GM13976 (cell line): ENCODE measurements at regions not wholly inside any gene's neighbourhood (a gene's known extent, or its start where the extent isn't known, plus 50 kb on each side); places are given as distances from the start of the nearest gene placed in this dataset.

Experiments used
- DNase-seq: peaks from one replicate; pipeline ENCODE4 v3.0.0; 2012; ENCODE audit warnings: low spot score
- CTCF ChIP-seq: IDR thresholded peaks from 2 replicates; pipeline ENCODE4 v1.5.1; 2012; ENCODE audit warnings: borderline replicate concordance, mild to moderate bottlenecking; ENCODE audit not compliant: insufficient read depth; ENCODE audit errors: extremely low read depth, missing control alignments, control extremely low read depth
- in situ Hi-C: fragments of 300-500 bp; cut with MboI; formaldehyde crosslinking; loops from one replicate; pipeline ENCODE4 v1.12.0; 2022; ENCODE audit warnings: low sequenced_read_pairs, mixed read lengths, inconsistent platforms; ENCODE audit not compliant: unreplicated experiment

DNA sequence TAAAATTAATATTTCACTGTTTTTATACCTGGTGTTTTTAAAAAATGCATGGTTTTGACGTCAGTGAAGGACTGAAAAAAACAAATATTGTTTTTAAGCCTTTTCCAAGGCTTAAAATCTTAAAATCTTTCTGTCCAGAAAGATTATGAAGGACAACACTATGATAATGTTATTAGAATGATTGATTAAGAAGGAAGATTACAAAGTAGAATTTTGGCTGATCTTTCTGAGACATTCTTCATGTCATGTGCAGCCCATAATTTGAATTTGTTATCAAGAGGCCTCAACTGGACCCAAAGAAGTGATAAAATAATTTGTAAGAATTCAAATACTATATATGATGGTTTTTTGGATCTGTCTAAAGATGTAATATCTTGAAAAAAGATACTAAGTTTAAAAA is 584.4 kb upstream of the CXADR start:
- no peak for DNase-seq
- in situ Hi-C loops: no loop called here

GRCh38 chr21:16932314-16932713 is 580.5 kb upstream of the CXADR start:
- in situ Hi-C loops: no loop called here
- DNase-seq: no peak
- no peak for TF ChIP-seq CTCF

More for the DNA sequence above, 584.4 kb upstream of the CXADR start:
- TF ChIP-seq CTCF: no peak

DNA sequence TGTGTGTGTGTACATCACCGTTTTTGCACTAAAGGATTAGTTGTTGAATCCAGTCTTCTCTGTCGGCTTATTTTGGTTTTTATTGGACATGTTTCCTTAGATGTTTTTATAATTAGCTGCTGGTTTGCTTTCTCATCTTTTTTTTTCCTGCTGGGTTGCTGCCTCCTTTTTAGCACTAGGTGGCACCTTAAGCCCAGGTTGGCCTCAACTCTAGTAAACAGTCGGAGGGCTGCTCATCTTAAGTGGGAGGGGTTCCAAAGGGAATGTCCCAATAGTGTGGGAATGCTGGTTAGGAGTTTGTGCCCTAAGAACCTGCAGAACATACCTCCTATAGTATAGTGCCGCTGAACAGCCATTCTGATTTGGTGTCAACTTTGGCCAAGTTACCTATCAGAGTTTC is 570.1 kb upstream of the CXADR start:
- TF ChIP-seq CTCF: no peak
- DNase-seq: no peak
- in situ Hi-C loops: no loop called here

DNA sequence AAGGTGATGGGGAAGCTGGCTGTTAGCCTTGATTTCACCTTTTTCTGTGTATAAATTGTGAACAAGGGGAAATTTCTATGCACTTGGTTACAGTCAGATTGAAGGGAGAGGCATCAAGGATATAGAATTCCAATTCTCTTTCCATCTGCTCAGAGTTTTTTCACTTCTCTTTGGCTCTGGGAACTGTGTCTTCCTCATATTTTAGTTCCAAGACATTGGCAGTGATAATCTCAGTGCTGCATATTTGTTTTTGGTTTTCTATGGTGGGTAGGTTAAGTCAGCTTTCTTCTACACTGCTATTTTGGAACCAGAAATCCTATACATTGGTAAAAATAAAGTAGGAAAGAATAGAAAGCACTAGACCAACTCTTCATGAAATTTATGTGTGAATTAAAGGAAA is 569.6 kb upstream of the CXADR start:
- DNase-seq: no peak
- in situ Hi-C loops: no loop called here
- TF ChIP-seq CTCF: no peak

DNA sequence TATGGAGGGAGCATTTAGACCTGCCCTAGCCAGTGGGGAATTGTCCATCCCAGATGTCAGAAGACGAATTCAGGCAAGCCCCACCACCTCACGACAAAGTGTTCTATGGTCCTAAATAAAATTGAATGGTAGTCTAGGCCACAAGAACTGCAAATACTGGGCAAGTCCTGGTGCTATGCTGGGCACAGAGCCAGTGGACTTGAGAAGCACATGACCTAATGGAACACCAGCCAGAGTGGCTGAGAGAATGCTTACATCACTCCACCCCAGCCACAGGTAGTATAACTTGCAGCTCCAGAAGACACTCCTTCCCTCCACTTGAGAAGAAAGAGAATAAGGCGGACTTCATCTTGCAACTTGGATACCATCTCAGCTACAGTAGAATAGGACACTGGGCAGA is 567.3 kb upstream of the CXADR start:
- no peak for DNase-seq
- in situ Hi-C loops: no loop called here

DNA sequence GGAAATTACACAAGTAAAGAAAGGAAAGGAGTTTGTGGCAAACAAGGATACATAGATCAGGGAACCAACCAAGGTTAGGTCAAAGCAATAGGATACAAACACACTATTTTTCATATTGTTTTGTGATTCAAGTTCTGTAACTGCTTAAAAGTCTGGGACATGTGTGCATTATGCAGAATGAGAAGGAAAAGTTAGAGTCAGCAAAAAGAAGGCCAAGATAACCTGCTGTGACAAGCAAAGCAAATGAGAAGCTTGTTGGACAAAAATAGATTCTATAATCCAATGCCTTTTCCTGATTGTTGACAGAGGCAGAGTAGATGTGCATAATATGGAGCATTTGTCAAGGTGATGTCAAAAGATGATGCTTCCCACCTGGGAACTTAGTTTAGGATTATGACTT is 556.0 kb upstream of the CXADR start:
- no peak for DNase-seq
- TF ChIP-seq CTCF: no peak
- in situ Hi-C loops: no loop called here

More for the DNA sequence above, 567.3 kb upstream of the CXADR start:
- TF ChIP-seq CTCF: no peak

DNA sequence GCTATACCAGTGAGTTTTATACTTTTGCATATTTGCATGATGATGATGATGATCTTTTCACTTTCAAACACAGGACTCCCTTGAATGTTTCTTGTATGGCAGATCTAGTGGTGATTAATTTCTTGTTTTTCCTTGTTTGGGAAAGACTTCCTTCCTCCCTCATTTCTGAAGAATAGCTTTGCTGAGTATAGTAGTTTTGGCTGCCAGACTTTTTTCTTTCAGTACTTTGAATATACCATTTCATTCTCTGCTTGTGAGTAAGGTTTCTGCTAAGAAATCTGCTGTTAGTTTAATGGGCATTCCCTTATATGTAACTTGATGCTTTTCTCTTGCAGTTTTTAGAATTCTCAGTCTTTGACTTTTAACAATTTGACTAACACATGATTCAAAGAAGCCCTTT is 547.4 kb upstream of the CXADR start:
- in situ Hi-C loops: no loop called here
- TF ChIP-seq CTCF: no peak
- DNase-seq: no peak
